Hepatocyte (in vitro differentiated cells): ENCODE measurements at regions not wholly inside any gene's neighbourhood (a gene's known extent, or its start where the extent isn't known, plus 50 kb on each side); places are given as distances from the start of the nearest gene placed in this dataset.

Experiments used
- CTCF ChIP-seq: fragments of 200-600 bp; sonication (generic); IDR thresholded peaks from 2 replicates; pipeline ENCODE4 v1.5.1; 2016; ENCODE audit warnings: antibody characterized with exemption, mild to moderate bottlenecking; ENCODE audit not compliant: poor library complexity
- EZH2 ChIP-seq: fragments of 200-600 bp; sonication (generic); IDR thresholded peaks from 2 replicates; pipeline ENCODE4 v1.6.1; 2016; ENCODE audit warnings: antibody characterized with exemption, mild to moderate bottlenecking, borderline replicate concordance
- EZH2phosphoT487 ChIP-seq: fragments of 200-600 bp; sonication (generic); IDR thresholded peaks from one replicate; pipeline ENCODE4 v1.6.1; 2018; ENCODE audit warnings: antibody characterized with exemption, mild to moderate bottlenecking, low read depth, moderate library complexity; ENCODE audit not compliant: unreplicated experiment, severe bottlenecking

- no peak for TF ChIP-seq CTCF
- TF ChIP-seq EZH2phosphoT487: no peak
- no peak for TF ChIP-seq EZH2
Observed at GRCh38 chr3:80063535-80063934, 295.7 kb upstream of the ROBO1 start.
